KMS-11 (cell line): ENCODE measurements at regions not wholly inside any gene's neighbourhood (a gene's known extent, or its start where the extent isn't known, plus 50 kb on each side); places are given as distances from the start of the nearest gene placed in this dataset.

ENCODE experiments used
- H2AFZ ChIP-seq: fragments of 200-600 bp; sonication (generic); 2 replicates; pipeline ENCODE4 v1.6.1; 2016; ENCODE audit warnings: antibody characterized with exemption, mixed run types, low read depth
- H3K27ac ChIP-seq: fragments of 200-600 bp; sonication (generic); 2 replicates; pipeline ENCODE4 v1.6.1; 2016; ENCODE audit warnings: mild to moderate bottlenecking, mixed run types
- H3K27me3 ChIP-seq: fragments of 200-600 bp; sonication (generic); 2 replicates; pipeline ENCODE4 v1.6.1; 2017; ENCODE audit warnings: mild to moderate bottlenecking, low read depth, mixed run types, moderate library complexity; ENCODE audit not compliant: insufficient read depth
- H3K36me3 ChIP-seq: fragments of 200-600 bp; sonication (generic); 2 replicates; pipeline ENCODE4 v1.6.1; 2017; ENCODE audit warnings: mild to moderate bottlenecking, mixed run types; ENCODE audit not compliant: insufficient read depth
- H3K4me1 ChIP-seq: fragments of 200-600 bp; sonication (generic); 2 replicates; pipeline ENCODE4 v1.6.1; 2016; ENCODE audit warnings: mild to moderate bottlenecking, low read depth, mixed run types; ENCODE audit not compliant: poor library complexity, severe bottlenecking
- H3K4me2 ChIP-seq: fragments of 200-600 bp; sonication (generic); 2 replicates; pipeline ENCODE4 v1.7.0; 2016; ENCODE audit warnings: mild to moderate bottlenecking, mixed run types
- H3K4me3 ChIP-seq: fragments of 200-600 bp; sonication (generic); IDR thresholded peaks from 2 replicates; pipeline ENCODE4 v1.6.1; 2017; ENCODE audit warnings: low read depth, low read length, mixed read lengths; ENCODE audit not compliant: insufficient read depth
- H3K79me2 ChIP-seq: fragments of 200-600 bp; sonication (generic); 2 replicates; pipeline ENCODE4 v1.6.1; 2016; ENCODE audit warnings: low read depth, mixed run types; ENCODE audit not compliant: insufficient read depth
- H3K9ac ChIP-seq: fragments of 200-600 bp; sonication (generic); 2 replicates; pipeline ENCODE4 v1.6.1; 2016; ENCODE audit warnings: mild to moderate bottlenecking, mixed run types
- H4K20me1 ChIP-seq: fragments of 200-600 bp; sonication (generic); 2 replicates; pipeline ENCODE4 v1.6.1; 2016; ENCODE audit warnings: mild to moderate bottlenecking, mixed run types; ENCODE audit not compliant: insufficient read depth
- CTCF ChIP-seq: fragments of 200-600 bp; sonication (generic); conservative IDR thresholded peaks from 2 replicates; pipeline ENCODE4 v1.6.1; 2017; ENCODE audit warnings: low read depth, mild to moderate bottlenecking, antibody characterized with exemption, low read length, moderate library complexity, mixed read lengths

- no peak overlapping the region for H3K4me3 ChIP-seq
- H4K20me1 ChIP-seq = no peaks in the 10 kb centered on the region
- TF ChIP-seq CTCF = no peak
- no peaks in the 10 kb centered on the region for H3K27me3 ChIP-seq
- no peaks in the 10 kb centered on the region for H3K4me1 ChIP-seq
- H3K27ac ChIP-seq = no peak overlapping the region
- H3K4me2 ChIP-seq = no peak overlapping the region
- no peak overlapping the region for H2AFZ ChIP-seq
- H3K79me2 ChIP-seq = no peaks in the 10 kb centered on the region
- H3K36me3 ChIP-seq = no peaks in the 10 kb centered on the region
- H3K9ac ChIP-seq = no peak overlapping the region
Observed at GRCh38 chr14:53237488-53237887, 84.4 kb upstream of the DDHD1 start.

GRCh38 chr14:53236708-53237107 lies 83.6 kb upstream of the DDHD1 start:
- no peak for TF ChIP-seq CTCF

GRCh38 chr14:53231171-53231570 lies 78.0 kb upstream of the DDHD1 start:
- H3K4me1 ChIP-seq = no peaks in the 10 kb centered on the region
- no peak overlapping the region for H3K27ac ChIP-seq
- no peak overlapping the region for H3K4me2 ChIP-seq
- no peaks in the 10 kb centered on the region for H3K79me2 ChIP-seq
- no peaks in the 10 kb centered on the region for H3K27me3 ChIP-seq
- no peak overlapping the region for H2AFZ ChIP-seq
- TF ChIP-seq CTCF = no peak
- H3K36me3 ChIP-seq = no peaks in the 10 kb centered on the region
- no peak overlapping the region for H3K9ac ChIP-seq
- H3K4me3 ChIP-seq = no peak overlapping the region
- no peaks in the 10 kb centered on the region for H4K20me1 ChIP-seq

More at GRCh38 chr14:53236708-53237107, 83.6 kb upstream of the DDHD1 start:
- no peaks in the 10 kb centered on the region for H4K20me1 ChIP-seq
- H3K79me2 ChIP-seq = no peaks in the 10 kb centered on the region
- H3K4me1 ChIP-seq = no peaks in the 10 kb centered on the region
- no peaks in the 10 kb centered on the region for H3K36me3 ChIP-seq
- H3K9ac ChIP-seq = no peak overlapping the region
- no peak overlapping the region for H3K4me2 ChIP-seq
- H2AFZ ChIP-seq = no peak overlapping the region
- H3K27me3 ChIP-seq = no peaks in the 10 kb centered on the region
- no peak overlapping the region for H3K4me3 ChIP-seq
- H3K27ac ChIP-seq = no peak overlapping the region

GRCh38 chr14:53228966-53229365 lies 75.8 kb upstream of the DDHD1 start:
- Histone ChIP-seq H3K27me3 (no peaks in the 10 kb centered on the region), H3K9ac (no peak overlapping the region), H3K79me2 (no peaks in the 10 kb centered on the region), H2AFZ (no peak overlapping the region), H3K4me2 (no peak overlapping the region), H3K4me3 (no peak overlapping the region), H3K4me1 (no peaks in the 10 kb centered on the region), H4K20me1 (no peaks in the 10 kb centered on the region), H3K27ac (no peak overlapping the region), H3K36me3 (no peaks in the 10 kb centered on the region)
- TF ChIP-seq CTCF = no peak
